Omental fat pad (tissue), 3 donors: ENCODE measurements at regions not wholly inside any gene's neighbourhood (a gene's known extent, or its start where the extent isn't known, plus 50 kb on each side); places are given as distances from the start of the nearest gene placed in this dataset.

Experiments
- ATAC-seq: fragments of 150-250 bp; one replicate; pipeline ENCODE4 v1.9.1; 2016; ENCODE audit warnings: mild to moderate bottlenecking, moderate library complexity; ENCODE audit not compliant: low FRiP score
- DNase-seq: peaks from one replicate; pipeline ENCODE4 v3.0.0-alpha.2; 2019; ENCODE audit warnings: low spot score
- CTCF ChIP-seq, 3 donors: fragments of 450-650 bp; IDR thresholded peaks; one replicate each; pipeline ENCODE4 v1.5.1; 2016 to 2017; ENCODE audit warnings: antibody characterized with exemption in 3 of 3, mild to moderate bottlenecking in 3 of 3, moderate library complexity in 2 of 3

- no peak for DNase-seq
- ATAC-seq: no peak
- no peak for TF ChIP-seq CTCF (IDR thresholded peaks at IDR 0.05)
Observed at GRCh38 chr6:151701911-151702562, 105.4 kb upstream of the ESR1 start.

GRCh38 chr6:151702851-151703658, 104.4 kb upstream of the ESR1 start:
- ATAC-seq (no peak), DNase-seq (no peak)
- no peak for TF ChIP-seq CTCF (IDR thresholded peaks at IDR 0.05)

GRCh38 chr6:151704383-151704782, 103.1 kb upstream of the ESR1 start:
- ATAC-seq (no peak), DNase-seq (no peak)
- no peak for TF ChIP-seq CTCF (IDR thresholded peaks at IDR 0.05)

- no peak for TF ChIP-seq CTCF (IDR thresholded peaks at IDR 0.05)
- no peak for ATAC-seq
- DNase-seq: no peak
Observed at GRCh38 chr6:151705993-151706733, 101.3 kb upstream of the ESR1 start.

GRCh38 chr6:151709329-151709728, 98.2 kb upstream of the ESR1 start:
- ATAC-seq: no peak
- no peak for DNase-seq
- no peak for TF ChIP-seq CTCF (IDR thresholded peaks at IDR 0.05)

GRCh38 chr6:151716526-151716932, 91.0 kb upstream of the ESR1 start:
- ATAC-seq: no peak
- TF ChIP-seq CTCF (IDR thresholded peaks at IDR 0.05): no peak
- DNase-seq: no peak
